Uterus (tissue), 2 donors: ENCODE measurements at regions not wholly inside any gene's neighbourhood (a gene's known extent, or its start where the extent isn't known, plus 50 kb on each side); places are given as distances from the start of the nearest gene placed in this dataset.

ENCODE experiments used
- POLR2A ChIP-seq, 2 donors: fragments of 450-650 bp; IDR thresholded peaks; one replicate each; pipeline ENCODE4 v1.6.1; 2016; ENCODE audit warnings: antibody characterized with exemption in 2 of 2, mild to moderate bottlenecking in 1 of 2, moderate library complexity in 1 of 2
- TF ChIP-seq, protein P1 (sequence below), 4 experiments: fragments of 200-600 bp in 2 of 4; fragments of 450-650 bp in 2 of 4; sonication (generic) in 2 of 4; IDR thresholded peaks; one replicate each; pipeline ENCODE4 v1.5.1; 2016 to 2019; ENCODE audit warnings: antibody characterized with exemption in 4 of 4, mild to moderate bottlenecking in 2 of 4, moderate library complexity in 1 of 4

DNA sequence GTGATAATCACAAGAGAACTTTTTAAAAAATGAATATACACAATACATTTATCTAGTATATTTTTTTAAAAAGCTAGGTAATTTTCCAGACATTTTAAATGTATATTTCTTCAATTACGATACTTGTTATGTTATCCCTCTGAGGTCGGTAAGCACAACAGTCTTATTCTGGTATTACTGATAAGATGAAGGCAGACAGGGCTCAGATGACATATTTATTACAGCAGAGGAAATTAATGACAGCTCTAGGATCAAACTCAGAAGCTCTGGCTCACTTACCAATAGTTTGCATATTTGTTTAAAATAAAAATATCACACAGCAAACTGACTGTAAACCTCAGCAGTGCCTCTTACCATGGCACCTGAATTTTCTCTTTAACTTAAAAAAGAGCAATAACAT lies 1347.0 kb upstream of the ADGRL2 start:
- TF ChIP-seq, protein P1, sequence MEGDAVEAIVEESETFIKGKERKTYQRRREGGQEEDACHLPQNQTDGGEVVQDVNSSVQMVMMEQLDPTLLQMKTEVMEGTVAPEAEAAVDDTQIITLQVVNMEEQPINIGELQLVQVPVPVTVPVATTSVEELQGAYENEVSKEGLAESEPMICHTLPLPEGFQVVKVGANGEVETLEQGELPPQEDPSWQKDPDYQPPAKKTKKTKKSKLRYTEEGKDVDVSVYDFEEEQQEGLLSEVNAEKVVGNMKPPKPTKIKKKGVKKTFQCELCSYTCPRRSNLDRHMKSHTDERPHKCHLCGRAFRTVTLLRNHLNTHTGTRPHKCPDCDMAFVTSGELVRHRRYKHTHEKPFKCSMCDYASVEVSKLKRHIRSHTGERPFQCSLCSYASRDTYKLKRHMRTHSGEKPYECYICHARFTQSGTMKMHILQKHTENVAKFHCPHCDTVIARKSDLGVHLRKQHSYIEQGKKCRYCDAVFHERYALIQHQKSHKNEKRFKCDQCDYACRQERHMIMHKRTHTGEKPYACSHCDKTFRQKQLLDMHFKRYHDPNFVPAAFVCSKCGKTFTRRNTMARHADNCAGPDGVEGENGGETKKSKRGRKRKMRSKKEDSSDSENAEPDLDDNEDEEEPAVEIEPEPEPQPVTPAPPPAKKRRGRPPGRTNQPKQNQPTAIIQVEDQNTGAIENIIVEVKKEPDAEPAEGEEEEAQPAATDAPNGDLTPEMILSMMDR (IDR thresholded peaks at IDR 0.05) = no peak
- TF ChIP-seq POLR2A (IDR thresholded peaks at IDR 0.05) = no peak
